ENCODE measurements at regions not wholly inside any gene's neighbourhood (a gene's known extent, or its start where the extent isn't known, plus 50 kb on each side); places are given as distances from the start of the nearest gene placed in this dataset.

GRCh38 chr3:22952860-22953259 is 250.3 kb upstream of the UBE2E2 start (continued):
- no peak for TF ChIP-seq ZHX1 (CRISPR knock-in tag; IDR thresholded peaks at IDR 0.05; ENCODE audit: low read depth)
- TF ChIP-seq ZFP36L1 (CRISPR knock-in tag; IDR thresholded peaks at IDR 0.05): no peak
- no peak for TF ChIP-seq ZNF260 (CRISPR knock-in tag; IDR thresholded peaks at IDR 0.05; ENCODE audit: borderline replicate concordance, low read depth)
- no peak for TF ChIP-seq NR2F6 (IDR thresholded peaks at IDR 0.05)
- TF ChIP-seq NR2F6 (CRISPR knock-in tag; IDR thresholded peaks at IDR 0.05): no peak
- no peak for TF ChIP-seq ZBTB1 (CRISPR knock-in tag; IDR thresholded peaks at IDR 0.05; ENCODE audit: borderline replicate concordance)

- no peaks in the 10 kb centered on the region; a peak in 1 of 5 replicates for H3K27me3 ChIP-seq (ENCODE audit: control insufficient read depth in 1 of 2, insufficient read depth in 2 of 2, low read length in 2 of 2)
- in situ Hi-C loops (cut with HindIII; ENCODE audit: extremely low pct_ligation_motif_present, low pct_unique_long_range_greater_than_20kb): loop anchor here (25.0 kb wide), 2 partner anchors 397 to 872 kb away; no protein-coding TSS in a partner anchor
- no peaks in the 10 kb centered on the region for H3K9me3 ChIP-seq (ENCODE audit: low read length)
- H3K4me2 ChIP-seq (ENCODE audit: low read depth, low read length): no peak overlapping the region
- 5% methylated on average over 3 of the region's 3 CpGs for WGBS (ENCODE audit: low lambda C conversion rate)
- FAIRE-seq (no peak), ATAC-seq (no peak), DNase-seq (ENCODE audit: low spot score) (no peak)
- H3K36me3 ChIP-seq (replicated peaks in 1 of 2; ENCODE audit: control insufficient read depth in 1 of 2, insufficient read depth in 2 of 2, low read length in 2 of 2): no peaks in the 10 kb centered on the region
- no peak overlapping the region for H3K4me3 ChIP-seq (replicated peaks in 1 of 3; ENCODE audit: insufficient read depth in 1 of 3, low read depth in 2 of 3, low read length in 3 of 3)
- H3K27ac ChIP-seq (ENCODE audit: extremely low read length, insufficient read depth, low read length): no peak overlapping the region
- no peak for TF ChIP-seq U2AF2 (IDR thresholded peaks at IDR 0.05; ENCODE audit: low read depth, low read length)
- TF ChIP-seq PRDM4 (CRISPR knock-in tag; IDR thresholded peaks at IDR 0.05; ENCODE audit: borderline replicate concordance): no peak
- TF ChIP-seq, protein P1, sequence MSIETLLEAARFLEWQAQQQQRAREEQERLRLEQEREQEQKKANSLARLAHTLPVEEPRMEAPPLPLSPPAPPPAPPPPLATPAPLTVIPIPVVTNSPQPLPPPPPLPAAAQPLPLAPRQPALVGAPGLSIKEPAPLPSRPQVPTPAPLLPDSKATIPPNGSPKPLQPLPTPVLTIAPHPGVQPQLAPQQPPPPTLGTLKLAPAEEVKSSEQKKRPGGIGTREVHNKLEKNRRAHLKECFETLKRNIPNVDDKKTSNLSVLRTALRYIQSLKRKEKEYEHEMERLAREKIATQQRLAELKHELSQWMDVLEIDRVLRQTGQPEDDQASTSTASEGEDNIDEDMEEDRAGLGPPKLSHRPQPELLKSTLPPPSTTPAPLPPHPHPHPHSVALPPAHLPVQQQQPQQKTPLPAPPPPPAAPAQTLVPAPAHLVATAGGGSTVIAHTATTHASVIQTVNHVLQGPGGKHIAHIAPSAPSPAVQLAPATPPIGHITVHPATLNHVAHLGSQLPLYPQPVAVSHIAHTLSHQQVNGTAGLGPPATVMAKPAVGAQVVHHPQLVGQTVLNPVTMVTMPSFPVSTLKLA (IDR thresholded peaks at IDR 0.05): no peak
- no peak for TF ChIP-seq ZNF660 (CRISPR knock-in tag; IDR thresholded peaks at IDR 0.05; ENCODE audit: borderline replicate concordance, low read depth)
- H3K9ac ChIP-seq (ENCODE audit: insufficient read depth, low read depth, low read length): no peak overlapping the region
- CTCF ChIA-PET (ENCODE audit: low intra/inter-chr PET ratio, low total read pairs): no interaction called here
- no TSS peak for BruUV-seq (replicated peaks)
- no peaks in the 10 kb centered on the region for H4K20me1 ChIP-seq (ENCODE audit: insufficient read depth, low read length)
- POLR2A ChIA-PET: no interaction called here
- no peaks in the 10 kb centered on the region for H3K79me2 ChIP-seq (ENCODE audit: insufficient read depth, low read length)
- H2AFZ ChIP-seq (ENCODE audit: low read length): no peak overlapping the region
- intact Hi-C loops (cut with micrococcal nuclease; ENCODE audit: unreplicated experiment): no loop called here
- no peaks in the 10 kb centered on the region for H3K4me1 ChIP-seq (ENCODE audit: insufficient read depth, low read length)
Observed at GRCh38 chr3:22959593-22959992, 243.5 kb upstream of the UBE2E2 start.

All from HepG2 (cell line).